SK-N-DZ (cell line): ENCODE measurements at regions not wholly inside any gene's neighbourhood (a gene's known extent, or its start where the extent isn't known, plus 50 kb on each side); places are given as distances from the start of the nearest gene placed in this dataset.
A peak's percentile ranks its signal among the peaks of the same experiment; 100 is the strongest.

Experiments used
- DNase-seq: peaks from one replicate; pipeline ENCODE4 v3.0.0-alpha.2; 2015; ENCODE audit warnings: low spot score

DNA sequence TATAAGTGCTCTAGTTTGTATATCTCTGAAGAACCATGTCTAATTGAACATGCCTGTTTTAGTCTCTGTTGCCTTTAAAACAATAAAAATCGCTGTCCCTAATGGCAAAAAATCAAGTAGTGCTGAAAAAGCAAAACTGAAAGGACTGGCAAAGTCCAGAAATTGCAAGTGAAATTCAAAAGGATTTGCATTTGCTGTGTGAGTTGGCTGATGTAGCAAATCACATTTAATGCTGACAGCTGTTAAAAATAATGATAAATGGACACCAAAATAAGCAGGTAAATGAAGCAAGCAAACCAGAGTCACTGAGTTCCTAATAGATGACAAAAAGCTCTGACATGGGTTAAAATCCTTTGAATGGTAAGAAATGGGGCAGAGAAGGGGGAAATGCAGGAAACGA, 874.1 kb downstream of the GRM8 start:
- no peak for DNase-seq

DNA sequence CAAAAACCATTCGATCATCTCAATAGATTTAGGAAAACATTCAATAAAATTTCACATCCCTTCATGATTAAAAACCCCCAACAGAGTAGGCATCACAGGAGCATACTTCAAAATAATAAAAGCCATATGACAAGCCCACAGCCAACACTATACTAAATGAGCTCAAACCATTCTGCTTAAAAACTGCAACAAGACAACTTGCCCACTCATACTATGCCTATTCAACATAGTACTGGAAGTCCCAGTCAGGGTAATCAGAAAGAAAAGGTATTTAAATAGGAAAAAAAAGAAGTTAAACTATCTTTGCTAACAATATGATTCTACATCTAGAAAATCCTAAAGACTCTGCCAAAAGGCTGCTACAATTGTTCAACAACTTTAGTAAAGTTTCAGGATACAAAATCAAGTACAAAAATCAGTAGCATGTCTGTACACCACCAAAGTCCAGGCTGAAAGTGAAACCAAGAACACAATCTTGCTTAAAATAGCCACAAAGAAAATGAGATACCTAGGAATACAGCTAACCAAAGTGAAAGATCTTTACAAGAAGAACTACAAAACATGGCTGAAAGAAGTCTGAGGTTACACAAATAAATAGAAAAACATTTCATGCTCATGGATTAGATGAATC, 882.6 kb downstream of the GRM8 start:
- DNase-seq: no peak

DNA sequence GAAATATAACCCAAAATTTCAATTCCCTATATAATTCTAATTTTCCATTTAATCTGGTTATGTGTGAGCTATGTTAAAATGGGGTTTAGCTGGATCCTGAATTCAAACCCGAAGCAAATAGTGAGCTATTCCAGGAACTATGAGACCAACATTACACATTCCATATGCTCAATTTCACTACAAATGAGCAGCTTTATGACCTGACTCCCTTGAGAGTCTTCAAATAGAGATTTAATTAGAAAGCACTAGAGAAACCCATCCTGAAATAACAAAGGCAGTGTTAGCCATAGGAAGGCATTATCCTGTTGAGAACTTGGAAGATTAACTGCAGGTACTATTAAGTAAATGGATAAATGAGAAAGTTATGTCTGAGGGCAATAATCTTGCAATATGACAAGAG, 890.0 kb downstream of the GRM8 start:
- peak; percentile 84 for DNase-seq

DNA sequence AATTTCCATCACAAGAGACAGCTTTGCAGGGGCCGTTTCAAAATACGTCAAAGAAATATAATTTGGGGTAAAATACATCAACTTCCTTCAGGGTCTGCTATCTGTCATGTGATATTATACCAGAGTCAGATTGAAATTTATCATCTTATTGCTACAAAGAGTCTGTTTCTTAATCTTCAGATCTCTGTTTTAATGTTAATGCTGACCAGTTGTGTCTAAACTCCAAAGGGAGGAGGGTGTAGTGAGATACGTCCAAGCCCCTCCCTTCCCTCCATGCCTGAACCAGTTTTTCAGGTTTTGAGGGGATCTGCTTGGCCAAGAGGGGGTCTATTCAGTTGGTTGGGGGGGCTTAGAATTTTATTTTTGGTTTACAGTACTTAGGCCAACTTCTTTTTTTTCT, 891.6 kb downstream of the GRM8 start:
- peak; percentile 89 for DNase-seq

DNA sequence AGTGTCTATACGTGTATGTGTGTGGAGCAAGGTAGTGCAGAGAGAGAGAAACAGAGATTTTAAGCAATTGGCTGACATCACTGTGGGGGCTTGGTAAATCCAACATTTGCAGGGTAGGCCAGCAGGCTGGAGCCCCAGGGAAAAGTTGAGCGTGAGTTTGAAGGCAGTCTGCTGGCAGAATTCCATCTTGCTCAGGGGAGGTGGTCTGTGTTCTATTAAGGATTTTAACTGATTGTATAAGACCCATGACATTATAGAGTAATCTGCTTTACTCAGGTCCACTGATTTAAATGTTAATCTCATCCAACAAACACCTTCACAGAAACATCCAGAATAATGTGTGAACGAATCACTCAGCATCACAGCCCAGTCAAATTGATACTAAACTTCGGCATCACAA, 912.9 kb downstream of the GRM8 start:
- peak; percentile 16 for DNase-seq

DNA sequence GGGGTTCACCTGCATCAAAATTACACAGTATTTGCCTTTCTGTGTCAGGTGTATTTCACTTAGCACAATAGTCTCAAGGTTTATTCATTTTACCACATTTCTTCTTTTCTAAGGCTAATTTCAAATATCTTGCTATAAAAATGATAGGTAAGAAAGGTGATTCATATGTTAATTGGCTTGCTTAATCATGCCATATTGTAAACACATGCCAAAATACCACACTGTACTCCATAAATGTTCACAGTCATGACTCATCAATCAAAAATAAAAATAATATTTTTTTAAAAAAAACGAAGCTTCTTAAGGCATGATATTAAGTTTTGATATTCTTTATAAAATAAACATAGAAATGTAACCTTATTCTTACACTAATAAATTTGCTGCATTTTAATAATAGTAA, 947.1 kb downstream of the GRM8 start:
- DNase-seq: no peak

DNA sequence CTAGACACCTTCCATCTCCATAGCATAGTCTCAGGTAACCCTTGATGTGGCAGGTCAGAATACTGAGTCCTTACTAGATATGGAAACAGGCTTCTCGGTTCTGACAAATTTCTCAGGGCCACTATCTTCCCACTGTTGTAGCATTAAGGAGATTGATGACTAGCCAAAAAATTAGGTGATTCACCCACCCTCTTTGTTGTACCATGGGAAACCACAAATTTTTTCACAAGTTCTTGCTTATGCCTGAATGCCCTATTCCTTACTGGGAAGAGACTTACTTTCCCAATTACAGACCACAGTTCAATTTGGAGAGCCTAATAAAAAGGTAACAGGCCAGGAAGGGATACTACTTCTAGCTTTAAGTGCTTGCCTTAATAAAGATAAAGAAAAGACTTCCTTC, 948.8 kb downstream of the GRM8 start:
- DNase-seq: no peak

DNA sequence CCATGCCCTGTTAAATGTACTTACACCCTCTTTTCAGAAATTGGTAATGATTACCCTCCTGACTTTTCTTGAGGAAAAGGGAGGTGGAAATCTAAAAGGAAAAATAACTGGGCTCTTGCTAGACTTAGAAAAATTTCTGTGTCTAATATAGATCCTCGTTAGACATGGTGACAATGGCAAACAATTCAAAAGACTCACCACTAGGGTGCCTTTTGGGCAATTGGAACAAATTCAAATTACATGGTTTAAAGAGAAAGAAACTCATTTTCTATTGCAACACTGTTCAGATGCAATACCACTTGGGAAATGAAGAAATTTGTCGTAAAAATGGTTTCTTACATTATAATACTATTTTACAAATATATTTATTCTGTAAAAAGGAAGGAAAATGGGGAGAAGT, 950.1 kb downstream of the GRM8 start:
- no peak for DNase-seq

DNA sequence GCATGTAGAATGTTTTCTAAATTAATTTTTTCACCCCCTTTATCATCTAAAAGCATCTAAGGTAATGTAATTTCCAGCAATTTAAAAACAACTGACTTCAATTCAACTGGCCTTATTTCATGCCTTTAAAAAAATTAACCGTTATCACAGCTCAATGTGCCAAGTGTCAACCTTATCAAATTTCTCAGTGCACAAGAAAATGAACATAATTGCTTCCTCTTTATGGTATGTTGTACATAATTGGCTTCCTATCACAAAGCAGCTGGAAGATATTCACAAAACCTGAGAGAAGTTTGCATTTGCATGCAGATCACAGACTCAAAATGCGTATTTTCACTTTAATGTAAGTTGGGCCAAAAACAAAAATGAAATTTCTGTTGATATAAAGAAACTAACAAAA, 966.4 kb downstream of the GRM8 start:
- DNase-seq: no peak

DNA sequence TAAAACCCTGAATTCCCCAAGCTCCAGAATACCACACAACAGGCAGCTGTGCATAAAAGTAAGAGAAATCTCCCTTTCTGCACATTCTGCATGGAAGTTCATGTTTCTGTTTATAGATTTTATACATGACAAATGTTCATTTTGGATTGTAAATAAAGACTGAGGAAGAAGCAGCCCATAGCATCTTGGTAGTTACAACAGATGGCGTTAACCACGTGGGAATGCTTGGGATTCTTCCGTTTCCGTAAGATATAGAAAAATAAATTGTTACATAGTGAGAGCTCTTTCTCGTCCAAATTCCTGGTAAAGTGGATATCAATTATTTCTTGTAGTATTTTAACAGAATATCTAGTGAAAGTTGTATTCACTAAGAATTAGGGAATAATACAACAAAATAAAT, 1016.5 kb downstream of the GRM8 start:
- no peak for DNase-seq

DNA sequence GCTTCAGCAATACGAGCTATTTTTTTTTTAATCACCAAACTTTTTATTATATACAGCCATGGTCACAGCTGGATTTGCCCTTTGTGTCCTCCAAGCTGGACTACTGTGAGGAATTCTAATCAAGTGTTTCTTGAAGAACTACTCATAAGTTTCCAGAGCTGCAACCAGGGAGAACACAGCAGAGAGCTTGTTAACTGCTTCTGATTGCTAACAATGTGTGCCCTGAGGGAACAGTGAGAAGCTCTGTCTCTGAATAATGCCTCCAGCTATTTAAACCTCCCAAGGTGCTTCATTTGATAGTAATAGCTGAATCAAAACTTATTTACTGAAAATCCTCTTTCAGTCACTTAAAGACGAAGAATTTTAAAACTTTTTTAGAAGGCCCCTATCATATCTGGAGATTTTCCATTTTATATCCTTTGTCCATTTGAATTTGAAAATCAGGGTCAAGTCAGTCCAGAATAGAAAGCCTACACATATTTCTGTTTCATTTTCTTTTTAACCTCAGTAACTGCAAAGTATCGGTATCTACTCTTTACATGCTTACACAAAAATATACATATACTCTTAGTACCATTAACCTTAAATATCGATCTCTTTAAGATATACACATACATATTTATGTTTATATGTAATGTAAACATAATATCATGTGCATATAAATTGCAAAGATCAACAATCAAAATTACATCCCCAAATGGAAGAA, 1024.2 kb downstream of the GRM8 start:
- DNase-seq: no peak

DNA sequence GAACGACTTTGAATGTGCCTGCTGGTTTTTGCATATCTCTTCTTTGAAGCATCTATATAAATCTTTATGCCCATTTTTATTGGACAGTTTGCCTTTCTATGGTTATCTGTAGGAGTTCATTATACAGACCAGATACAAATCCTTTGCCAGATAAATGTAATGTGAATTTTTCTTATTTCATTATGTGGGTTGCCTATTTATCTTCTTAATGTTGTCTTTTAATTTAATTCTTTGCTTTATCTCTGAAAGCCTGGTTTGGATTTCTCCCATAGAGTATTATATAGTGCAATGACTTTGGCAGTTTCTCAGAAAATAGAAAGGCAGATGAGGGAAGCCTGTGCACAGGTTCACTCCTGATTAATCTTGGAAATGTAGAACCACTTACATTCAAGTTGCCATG, 1025.1 kb downstream of the GRM8 start:
- peak; percentile 79 for DNase-seq

DNA sequence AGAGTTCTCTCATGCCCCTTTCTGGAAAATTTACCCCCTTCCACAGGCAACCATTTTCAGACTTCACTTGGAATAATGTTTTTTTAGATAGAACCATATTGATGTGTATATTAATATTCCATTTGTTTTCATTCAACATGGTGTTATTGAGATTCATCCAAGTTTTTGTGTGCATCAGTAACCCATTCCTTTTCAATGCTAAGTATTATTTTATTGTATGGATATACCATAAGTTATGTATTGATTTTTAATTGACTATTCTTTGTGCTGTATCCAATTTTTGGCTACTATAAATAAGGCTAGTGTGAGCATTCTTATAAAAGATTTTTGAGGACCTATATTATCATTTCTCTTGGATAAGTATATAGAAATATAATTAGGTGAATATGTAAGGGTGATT, 1025.7 kb downstream of the GRM8 start:
- DNase-seq: no peak

DNA sequence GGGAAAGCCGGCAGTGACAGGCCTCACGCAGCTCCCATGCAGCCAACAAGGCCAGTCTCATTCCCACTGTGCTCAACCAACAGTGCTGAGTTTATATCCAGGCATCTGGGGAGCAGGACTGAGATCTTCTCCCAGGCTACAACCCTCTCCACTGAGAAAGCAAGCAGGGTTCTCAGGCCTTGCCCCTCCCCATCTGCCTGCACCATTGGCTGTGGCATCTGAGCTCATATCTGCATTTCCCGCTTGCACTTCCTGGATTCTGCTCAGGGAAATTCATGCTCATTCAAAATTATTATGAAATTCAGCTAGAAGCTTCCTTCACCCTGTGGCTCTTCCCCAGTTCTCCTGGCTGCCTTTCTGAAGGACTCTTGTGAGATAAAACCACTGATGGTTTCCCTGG, 1029.0 kb downstream of the GRM8 start:
- no peak for DNase-seq

DNA sequence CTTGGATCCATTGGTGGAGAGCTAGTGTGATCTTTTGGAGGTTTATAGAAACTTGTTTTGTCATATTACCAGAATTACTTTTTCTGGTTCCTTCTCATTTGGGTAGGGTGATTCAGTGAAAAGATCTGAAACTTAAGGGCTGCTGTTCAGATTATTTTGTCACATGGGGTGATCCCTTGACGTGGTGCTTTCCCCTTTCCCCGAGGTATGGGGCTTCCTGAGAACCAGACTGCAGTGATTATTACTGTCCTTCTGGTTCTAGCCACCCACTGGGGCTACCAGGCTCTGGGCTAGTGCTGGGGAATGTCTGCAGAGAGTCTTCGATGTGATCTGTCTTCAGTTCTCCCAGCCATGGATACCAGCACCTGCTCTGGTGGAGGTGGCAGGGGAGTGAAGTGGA, 1030.0 kb downstream of the GRM8 start:
- no peak for DNase-seq

DNA sequence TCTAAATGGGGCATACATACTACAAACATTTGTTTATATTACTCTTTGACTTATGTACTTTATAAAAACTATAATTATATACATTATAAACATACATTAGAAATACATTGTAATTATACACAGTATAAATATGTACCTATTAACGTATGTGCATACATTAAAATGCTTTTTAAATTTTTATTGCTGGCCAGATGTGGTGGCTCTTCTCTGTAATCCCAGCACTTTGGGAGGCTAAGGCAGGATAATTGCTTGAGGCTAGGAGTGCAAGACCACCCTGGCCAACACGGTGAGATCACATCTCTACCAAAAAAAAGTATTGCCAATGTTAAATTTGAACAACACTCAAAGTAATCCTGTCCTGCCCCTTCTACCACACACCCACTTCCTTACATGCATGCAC, 1037.0 kb downstream of the GRM8 start:
- DNase-seq: no peak

DNA sequence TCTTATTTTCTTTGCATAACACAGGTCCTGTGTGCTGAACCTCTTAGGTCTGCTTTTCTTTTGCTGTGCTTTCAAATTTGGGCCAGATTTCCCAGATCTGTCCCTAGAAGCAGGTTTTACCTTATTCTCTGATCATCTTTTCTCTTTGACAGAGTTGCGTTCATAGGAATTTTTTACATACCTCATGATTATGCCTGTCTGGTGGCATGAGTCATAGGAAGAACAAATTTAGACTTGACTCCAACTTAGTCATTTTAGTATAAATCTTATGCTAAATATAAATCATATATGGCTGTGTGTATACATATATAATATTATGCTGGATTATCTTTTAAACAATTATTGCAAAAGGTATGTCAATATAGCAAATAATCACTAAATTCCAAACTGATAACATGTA, 1038.9 kb downstream of the GRM8 start:
- no peak for DNase-seq

DNA sequence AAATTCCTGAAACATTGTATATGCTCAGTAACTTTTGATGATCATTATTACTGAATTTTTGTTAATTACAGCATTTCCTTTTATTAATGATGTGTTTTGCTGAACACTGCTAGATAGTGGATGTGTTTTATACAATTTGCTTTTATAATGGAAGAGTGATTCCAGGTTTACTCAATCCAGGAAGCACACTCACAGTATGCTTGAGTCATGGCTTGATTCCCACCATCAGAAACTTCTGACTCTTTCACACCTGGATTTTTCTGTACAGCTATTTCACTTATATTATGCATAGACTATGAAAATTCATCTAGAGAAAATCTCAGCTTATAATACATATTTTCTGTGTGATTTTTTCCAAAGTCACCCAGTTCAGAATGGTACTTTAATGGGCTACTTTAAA, 1040.9 kb downstream of the GRM8 start:
- DNase-seq: no peak

DNA sequence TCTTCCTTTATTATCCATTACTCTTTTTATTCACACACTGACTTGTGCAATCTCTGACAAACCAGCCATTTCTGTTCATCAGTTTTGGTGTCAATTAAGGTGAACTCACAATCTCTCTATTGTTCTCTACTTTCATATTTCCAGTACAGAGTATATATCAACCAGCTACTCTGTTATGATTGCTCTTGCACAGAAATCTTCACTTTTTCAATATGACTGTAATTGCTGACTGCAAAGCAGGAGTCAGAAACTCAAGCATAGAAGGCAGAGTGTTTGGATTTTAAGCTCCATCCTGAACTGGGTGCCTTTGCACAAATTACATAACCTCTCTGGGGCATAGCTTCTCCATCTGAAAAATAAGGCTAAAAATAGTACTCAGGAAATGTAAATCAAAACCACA, 1042.0 kb downstream of the GRM8 start:
- DNase-seq: no peak

DNA sequence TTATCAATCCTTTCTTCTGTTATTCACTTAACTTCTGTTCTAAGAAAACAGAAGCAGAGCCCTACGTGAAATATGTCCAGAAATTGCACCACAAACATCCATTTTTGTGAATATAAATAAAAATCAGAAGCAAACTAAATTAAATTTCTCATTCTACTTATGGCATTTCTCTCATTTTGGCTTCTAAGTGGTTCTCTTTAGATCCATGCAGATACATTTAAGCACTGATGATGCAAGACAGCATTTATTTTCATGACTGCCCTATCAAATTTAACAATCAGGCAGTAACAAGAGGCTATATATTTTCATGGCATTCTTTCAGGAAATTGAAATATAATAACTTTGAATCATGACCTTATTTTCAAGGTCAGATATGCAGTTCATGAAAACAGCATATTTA, 1049.6 kb downstream of the GRM8 start:
- DNase-seq: peak; percentile 83

DNA sequence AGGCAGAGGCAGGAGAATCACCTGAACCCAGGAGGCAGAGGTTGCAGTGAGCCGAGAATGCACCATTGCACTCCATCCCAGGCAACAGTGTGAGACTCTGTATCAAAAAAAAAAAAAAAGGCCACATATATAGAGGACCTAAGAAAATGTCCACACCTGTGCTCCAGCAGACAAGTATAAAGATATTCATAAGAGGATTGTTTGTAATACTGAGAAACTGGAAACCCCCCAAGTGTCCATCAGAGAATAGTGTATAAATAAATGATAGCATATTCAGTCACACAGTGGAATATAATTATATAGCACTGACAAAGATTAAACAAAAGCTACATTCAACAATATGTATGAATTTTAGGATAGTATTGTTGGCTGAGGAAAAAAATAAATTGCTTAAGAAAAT, 1050.6 kb downstream of the GRM8 start:
- no peak for DNase-seq

DNA sequence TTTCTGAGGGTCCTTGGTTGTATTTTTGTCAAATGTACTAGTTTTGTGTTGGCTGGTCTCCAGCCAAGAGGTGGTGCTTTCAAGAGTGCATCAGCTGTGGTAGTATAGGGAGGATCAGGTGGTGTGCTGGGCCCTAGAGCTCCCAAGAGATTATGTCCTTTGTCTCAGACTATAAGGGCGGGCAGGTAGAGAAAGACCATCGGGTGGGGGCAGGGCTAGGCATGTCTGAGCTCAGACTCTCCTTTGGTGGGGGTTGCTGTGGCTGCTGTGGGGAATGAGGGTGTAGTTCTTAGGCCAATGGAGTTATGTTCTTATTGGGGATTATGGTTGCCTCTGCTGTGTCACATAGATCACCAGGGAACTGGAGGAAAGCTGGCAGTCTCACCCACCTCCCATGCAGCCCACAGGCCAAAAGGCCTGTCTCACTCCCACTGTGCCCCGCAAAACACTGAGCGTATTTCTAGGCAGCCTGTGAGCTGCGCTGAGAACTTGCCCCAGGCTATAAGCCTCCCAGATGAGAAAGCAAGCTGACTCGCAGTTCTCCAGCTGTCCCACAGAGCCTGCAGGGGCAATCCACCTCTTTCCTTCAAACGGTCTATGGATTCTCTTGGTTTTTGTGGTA, 1066.7 kb downstream of the GRM8 start:
- DNase-seq: no peak

DNA sequence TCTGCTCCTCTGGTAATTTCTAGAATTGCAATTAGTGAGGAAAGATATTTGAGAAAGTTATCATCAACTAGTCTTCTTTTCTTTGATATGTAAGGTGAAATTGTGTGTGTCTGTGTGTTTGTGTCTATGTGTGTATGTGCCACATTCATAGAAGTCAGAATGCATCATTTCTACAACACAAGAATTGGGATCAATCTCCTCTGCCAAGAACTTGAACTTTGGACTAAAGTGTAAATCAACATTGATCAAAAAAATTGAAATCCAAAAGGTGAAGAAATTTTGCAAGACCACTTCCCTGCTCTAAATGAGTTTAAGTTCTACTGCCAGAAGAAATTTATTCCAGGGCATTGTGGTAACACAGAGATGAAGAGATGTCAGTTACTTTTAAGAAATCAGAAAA, 1072.8 kb downstream of the GRM8 start:
- DNase-seq: no peak
